Trophoblast cell (in vitro differentiated cells and primary cell): ENCODE measurements at regions not wholly inside any gene's neighbourhood (a gene's known extent, or its start where the extent isn't known, plus 50 kb on each side); places are given as distances from the start of the nearest gene placed in this dataset.

Experiments
- DNase-seq, 2 donors: peaks; one replicate each; pipeline ENCODE4 v3.0.0-alpha.2; 2016
- H2AFZ ChIP-seq: 2 replicates; pipeline ENCODE4 v1.6.1; 2013; ENCODE audit warnings: low read length, moderate library complexity, mild to moderate bottlenecking; ENCODE audit not compliant: insufficient read depth, poor library complexity
- H2AK5ac ChIP-seq: 2 replicates; pipeline ENCODE4 v1.6.1; 2013; ENCODE audit warnings: mild to moderate bottlenecking, low read length
- H2BK120ac ChIP-seq: 2 replicates; pipeline ENCODE4 v1.6.1; 2013; ENCODE audit warnings: low read length, mild to moderate bottlenecking, moderate library complexity; ENCODE audit not compliant: insufficient read depth, poor library complexity
- H2BK12ac ChIP-seq: 2 replicates; pipeline ENCODE4 v1.6.1; 2013; ENCODE audit warnings: mild to moderate bottlenecking, low read length, moderate library complexity
- H2BK5ac ChIP-seq: 2 replicates; pipeline ENCODE4 v1.6.1; 2013; ENCODE audit warnings: low read length, low read depth, moderate library complexity, mild to moderate bottlenecking; ENCODE audit not compliant: poor library complexity
- H3K14ac ChIP-seq: 2 replicates; pipeline ENCODE4 v1.6.1; 2013; ENCODE audit warnings: mild to moderate bottlenecking, low read length
- H3K18ac ChIP-seq: 2 replicates; pipeline ENCODE4 v1.6.1; 2013; ENCODE audit warnings: mild to moderate bottlenecking, low read length
- H3K23ac ChIP-seq: 2 replicates; pipeline ENCODE4 v1.6.1; 2013; ENCODE audit warnings: low read length
- H3K27ac ChIP-seq: 2 replicates; pipeline ENCODE4 v1.5.1; 2013; ENCODE audit warnings: low read depth, mild to moderate bottlenecking, inconsistent platforms, low read length, moderate library complexity
- H3K27me3 ChIP-seq: 2 replicates; pipeline ENCODE4 v1.6.1; 2013; ENCODE audit warnings: inconsistent platforms, mild to moderate bottlenecking, low read length, moderate library complexity; ENCODE audit not compliant: insufficient read depth
- H3K36me3 ChIP-seq, 2 experiments: 1 replicate in 1 of 2; 2 replicates in 1 of 2; pipeline ENCODE4 v1.6.1; 2013; ENCODE audit warnings: low read length in 2 of 2, mild to moderate bottlenecking in 2 of 2, moderate library complexity in 1 of 2; ENCODE audit not compliant: insufficient read depth in 2 of 2, control insufficient read depth in 1 of 2
- H3K4ac ChIP-seq: 2 replicates; pipeline ENCODE4 v1.6.1; 2013; ENCODE audit warnings: low read depth, mild to moderate bottlenecking, low read length, moderate library complexity
- H3K4me1 ChIP-seq, 2 experiments: 1 replicate in 1 of 2; 2 replicates in 1 of 2; pipeline ENCODE4 v1.6.1; 2013; ENCODE audit warnings: low read length in 2 of 2, mild to moderate bottlenecking in 2 of 2, moderate library complexity in 1 of 2; ENCODE audit not compliant: insufficient read depth in 2 of 2, control insufficient read depth in 1 of 2
- H3K4me2 ChIP-seq: 2 replicates; pipeline ENCODE4 v1.6.1; 2013; ENCODE audit warnings: inconsistent platforms, mild to moderate bottlenecking, low read length, moderate library complexity
- H3K4me3 ChIP-seq: 2 replicates; pipeline ENCODE4 v1.5.1; 2013; ENCODE audit warnings: mild to moderate bottlenecking, low read depth, low read length, inconsistent platforms
- H3K79me1 ChIP-seq: one replicate; pipeline ENCODE4 v1.6.1; 2013; ENCODE audit warnings: low read length
- H3K79me2 ChIP-seq: 2 replicates; pipeline ENCODE4 v1.6.1; 2013; ENCODE audit warnings: low read length, mild to moderate bottlenecking; ENCODE audit not compliant: control insufficient read depth, insufficient read depth, poor library complexity
- H3K9ac ChIP-seq: 2 replicates; pipeline ENCODE4 v1.6.1; 2013; ENCODE audit warnings: mild to moderate bottlenecking, low read length
- H3K9me3 ChIP-seq: 2 replicates; pipeline ENCODE4 v1.6.1; 2013; ENCODE audit warnings: low read depth, mild to moderate bottlenecking, control low read depth, inconsistent platforms, low read length; ENCODE audit not compliant: insufficient read depth
- H4K12ac ChIP-seq: 2 replicates; pipeline ENCODE4 v1.6.1; 2013; ENCODE audit warnings: low read depth, mild to moderate bottlenecking, low read length, moderate library complexity
- H4K8ac ChIP-seq: 2 replicates; pipeline ENCODE4 v1.6.1; 2013; ENCODE audit warnings: low read depth, mild to moderate bottlenecking, low read length, moderate library complexity
- H4K91ac ChIP-seq: one replicate; pipeline ENCODE4 v1.6.1; 2013; ENCODE audit warnings: low read depth, mild to moderate bottlenecking, low read length, moderate library complexity
- WGBS: extraction: QIAGEN DNeasy Blood & Tissue Kit; methylation state at CpG from one replicate; pipeline ENCODE4 v1.1.7; 2013; ENCODE audit warnings: missing lambda C conversion rate; ENCODE audit not compliant: insufficient read length, insufficient coverage; ENCODE audit errors: extremely low coverage; 5-methylcytosine and 5-hydroxymethylcytosine counted together

GRCh38 chr9:74120470-74120869 is 376.7 kb upstream of the RORB start:
- Histone ChIP-seq H4K12ac (no peak overlapping the region), H3K36me3 (no peaks in the 10 kb centered on the region), H4K8ac (no peak overlapping the region), H4K91ac (no peak overlapping the region), H3K79me1 (no peaks in the 10 kb centered on the region), H3K4ac (no peak overlapping the region), H2AK5ac (no peak overlapping the region), H3K27ac (no peak overlapping the region), H2BK5ac (no peak overlapping the region), H2AFZ (no peak overlapping the region), H3K14ac (no peak overlapping the region), H2BK120ac (no peak overlapping the region), H3K4me3 (no peak overlapping the region), H3K4me2 (no peak overlapping the region), H3K4me1 (no peaks in the 10 kb centered on the region), H3K79me2 (no peaks in the 10 kb centered on the region), H3K27me3 (no peaks in the 10 kb centered on the region), H2BK12ac (no peak overlapping the region), H3K9ac (no peak overlapping the region), H3K23ac (no peak overlapping the region), H3K9me3 (no peaks in the 10 kb centered on the region), H3K18ac (no peak overlapping the region)
- WGBS, result no CpG with 5 or more reads among the region's 4 CpGs
- DNase-seq, result no peak

GRCh38 chr9:74122216-74122615 is 374.9 kb upstream of the RORB start:
- H4K8ac ChIP-seq, result no peak overlapping the region
- H3K23ac ChIP-seq, result no peak overlapping the region
- no peak overlapping the region for H3K4me2 ChIP-seq
- H2BK12ac ChIP-seq, result no peak overlapping the region
- no peaks in the 10 kb centered on the region for H3K27me3 ChIP-seq
- no peaks in the 10 kb centered on the region for H3K36me3 ChIP-seq
- H2AFZ ChIP-seq, result no peak overlapping the region
- no CpG with 5 or more reads among the region's 2 CpGs for WGBS
- H3K27ac ChIP-seq, result no peak overlapping the region
- H2BK5ac ChIP-seq, result no peak overlapping the region
- no peak for DNase-seq
- H3K18ac ChIP-seq, result no peak overlapping the region
- H4K91ac ChIP-seq, result no peak overlapping the region
- H3K4me1 ChIP-seq, result no peaks in the 10 kb centered on the region
- H3K4me3 ChIP-seq, result no peak overlapping the region
- H3K14ac ChIP-seq, result no peak overlapping the region
- no peaks in the 10 kb centered on the region for H3K79me2 ChIP-seq
- no peaks in the 10 kb centered on the region for H3K79me1 ChIP-seq
- no peak overlapping the region for H3K4ac ChIP-seq
- no peak overlapping the region for H4K12ac ChIP-seq
- H2AK5ac ChIP-seq, result no peak overlapping the region
- no peak overlapping the region for H2BK120ac ChIP-seq
- H3K9me3 ChIP-seq, result no peaks in the 10 kb centered on the region
- H3K9ac ChIP-seq, result no peak overlapping the region

GRCh38 chr9:74122661-74123060 is 374.5 kb upstream of the RORB start:
- H4K8ac ChIP-seq, result no peak overlapping the region
- no peaks in the 10 kb centered on the region for H3K79me2 ChIP-seq
- H3K9ac ChIP-seq, result no peak overlapping the region
- DNase-seq, result no peak
- H3K79me1 ChIP-seq, result no peaks in the 10 kb centered on the region
- no peak overlapping the region for H2AK5ac ChIP-seq
- no peaks in the 10 kb centered on the region for H3K4me1 ChIP-seq
- no CpG with 5 or more reads among the region's 4 CpGs for WGBS
- no peak overlapping the region for H3K27ac ChIP-seq
- H3K4me3 ChIP-seq, result no peak overlapping the region
- H3K4ac ChIP-seq, result no peak overlapping the region
- H3K23ac ChIP-seq, result no peak overlapping the region
- H2BK120ac ChIP-seq, result no peak overlapping the region
- H2AFZ ChIP-seq, result no peak overlapping the region
- H3K18ac ChIP-seq, result no peak overlapping the region
- no peaks in the 10 kb centered on the region for H3K36me3 ChIP-seq
- no peaks in the 10 kb centered on the region for H3K9me3 ChIP-seq
- no peak overlapping the region for H3K4me2 ChIP-seq
- H4K12ac ChIP-seq, result no peak overlapping the region
- no peak overlapping the region for H2BK5ac ChIP-seq
- H2BK12ac ChIP-seq, result no peak overlapping the region
- no peak overlapping the region for H3K14ac ChIP-seq
- no peaks in the 10 kb centered on the region for H3K27me3 ChIP-seq
- no peak overlapping the region for H4K91ac ChIP-seq

- Histone ChIP-seq H3K4me2 (no peak overlapping the region), H2BK5ac (no peak overlapping the region), H3K9me3 (no peaks in the 10 kb centered on the region), H3K9ac (no peak overlapping the region), H4K12ac (no peak overlapping the region), H2BK120ac (no peak overlapping the region), H3K23ac (no peak overlapping the region), H3K4me1 (no peaks in the 10 kb centered on the region), H3K27ac (no peak overlapping the region), H3K79me1 (no peaks in the 10 kb centered on the region), H3K4ac (no peak overlapping the region), H3K18ac (no peak overlapping the region), H4K91ac (no peak overlapping the region), H2BK12ac (no peak overlapping the region), H3K36me3 (no peaks in the 10 kb centered on the region), H3K4me3 (no peak overlapping the region), H2AFZ (no peak overlapping the region), H3K79me2 (no peaks in the 10 kb centered on the region), H3K14ac (no peak overlapping the region), H4K8ac (no peak overlapping the region), H3K27me3 (no peaks in the 10 kb centered on the region), H2AK5ac (no peak overlapping the region)
- peak in 1 of 2 donors; percentile 0 for DNase-seq
- WGBS, result no CpG with 5 or more reads among the region's 5 CpGs
These were observed 371.2 kb upstream of the RORB start for GRCh38 chr9:74125941-74126340.
